PC-9 (cell line): ENCODE measurements at regions not wholly inside any gene's neighbourhood (a gene's known extent, or its start where the extent isn't known, plus 50 kb on each side); places are given as distances from the start of the nearest gene placed in this dataset.

Experiments
- BruUV-seq: library from RNA; stranded (reverse); fragments of 400-500 nt; replicated peaks from 2 replicates; lab custom pipeline; 2021; lab: Mats Ljungman, UMichigan
- CTCF ChIA-PET: fragments of 300-600 bp; sonication (Branson Sonifier 250); formaldehyde crosslinking; loops from one replicate; lab custom pipeline; 2022; ENCODE audit warnings: antibody characterized with exemption; lab: Charles Lee
- POLR2A ChIA-PET: fragments of 300-600 bp; sonication (Branson Sonifier 250); formaldehyde crosslinking; loops from one replicate; lab custom pipeline; 2022; ENCODE audit warnings: antibody characterized with exemption; ENCODE audit not compliant: unreplicated experiment; lab: Charles Lee
- DNase-seq, 2 experiments: peaks; one replicate each; pipeline versions ENCODE4 v3.0.0 to v3.0.0-alpha.2; 2015 to 2022; ENCODE audit warnings: mixed read lengths in 1 of 2
- H2AFZ ChIP-seq: fragments of 200-600 bp; sonication (generic); 2 replicates; pipeline ENCODE4 v1.8.1; 2017; ENCODE audit warnings: antibody characterized with exemption
- H3F3A ChIP-seq: fragments of 200-600 bp; sonication (generic); 2 replicates; pipeline ENCODE4 v1.8.1; 2017; ENCODE audit warnings: antibody characterized with exemption, mild to moderate bottlenecking, low read depth; ENCODE audit not compliant: insufficient read depth
- H3K27ac ChIP-seq: fragments of 200-600 bp; sonication (generic); 2 replicates; pipeline ENCODE4 v1.6.1; 2016; ENCODE audit warnings: mixed run types
- H3K27me3 ChIP-seq: fragments of 200-600 bp; sonication (generic); 2 replicates; pipeline ENCODE4 v1.6.1; 2016; ENCODE audit warnings: low read depth, mixed run types; ENCODE audit not compliant: insufficient read depth
- H3K36me3 ChIP-seq: fragments of 200-600 bp; sonication (generic); 2 replicates; pipeline ENCODE4 v1.6.1; 2016; ENCODE audit warnings: low read depth, mixed run types
- H3K4me1 ChIP-seq: fragments of 200-600 bp; sonication (generic); replicated peaks from 2 replicates; pipeline ENCODE4 v1.6.1; 2016; ENCODE audit warnings: mixed run types; ENCODE audit not compliant: insufficient read depth
- H3K4me2 ChIP-seq: fragments of 200-600 bp; sonication (generic); 2 replicates; pipeline ENCODE4 v1.6.1; 2017; ENCODE audit warnings: mixed run types
- H3K4me3 ChIP-seq: fragments of 200-600 bp; sonication (generic); 2 replicates; pipeline ENCODE4 v1.6.1; 2016; ENCODE audit warnings: mixed run types
- H3K79me2 ChIP-seq: fragments of 200-600 bp; sonication (generic); 2 replicates; pipeline ENCODE4 v1.6.1; 2017; ENCODE audit warnings: low read depth, mixed run types
- H3K9me2 ChIP-seq: fragments of 200-600 bp; sonication (generic); 2 replicates; pipeline ENCODE4 v1.8.1; 2017; ENCODE audit warnings: mild to moderate bottlenecking; ENCODE audit not compliant: insufficient read depth
- H3K9me3 ChIP-seq: fragments of 200-600 bp; sonication (generic); 2 replicates; pipeline ENCODE4 v1.8.1; 2016; ENCODE audit warnings: low read depth; ENCODE audit not compliant: insufficient read depth
- H4K20me1 ChIP-seq: fragments of 200-600 bp; sonication (generic); 2 replicates; pipeline ENCODE4 v1.8.1; 2017; ENCODE audit not compliant: insufficient read depth
- EZH2 ChIP-seq: fragments of 200-600 bp; sonication (generic); IDR thresholded peaks from 2 replicates; pipeline ENCODE4 v1.8.0; 2017; ENCODE audit warnings: antibody characterized with exemption, low read depth
- intact Hi-C: fragments of 100-400 bp; cut with micrococcal nuclease; formaldehyde crosslinking; loops from one replicate; pipeline ENCODE4 v1.10.0; 2022; ENCODE audit not compliant: unreplicated experiment
- TF ChIP-seq, protein P1 (sequence below): fragments of 200-600 bp; sonication (generic); conservative IDR thresholded peaks from 2 replicates; pipeline ENCODE4 v1.6.1; 2017; ENCODE audit warnings: mixed run types, antibody characterized with exemption, mild to moderate bottlenecking, moderate library complexity

DNA sequence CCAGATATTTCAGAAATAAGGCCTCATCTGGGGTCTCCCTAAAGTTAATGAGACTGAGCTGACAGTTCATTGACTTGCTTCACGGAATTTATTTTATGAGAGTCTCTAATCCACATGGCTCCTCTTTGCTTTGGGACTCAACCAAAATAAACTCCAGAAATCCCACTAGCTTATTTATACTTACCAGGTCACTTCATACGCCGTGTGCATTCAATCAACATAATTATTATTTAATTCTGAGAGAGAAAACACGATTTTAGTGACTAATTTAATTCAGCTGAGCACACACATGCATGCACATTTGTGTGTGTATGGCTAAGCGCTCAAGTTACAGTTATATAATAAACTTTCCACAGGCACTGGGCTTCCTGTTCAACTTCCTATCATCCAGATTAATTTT, 333.4 kb upstream of the CCDC196 start:
- Histone ChIP-seq H3K27ac (no peak overlapping the region), H3K36me3 (no peaks in the 10 kb centered on the region), H3K9me2 (no peaks in the 10 kb centered on the region), H3K27me3 (0 out of 2 replicates have a peak, but pooled peaks cover 5% of the 10 kb centered on the region), H3K9me3 (no peaks in the 10 kb centered on the region), H2AFZ (no peak overlapping the region), H3K4me3 (no peak overlapping the region), H3K4me1 (no peaks in the 10 kb centered on the region), H3F3A (no peaks in the 10 kb centered on the region), H4K20me1 (no peaks in the 10 kb centered on the region), H3K4me2 (no peak overlapping the region), H3K79me2 (no peaks in the 10 kb centered on the region)
- ChIA-PET CTCF (no interaction called here), POLR2A (no interaction called here)
- no peak for TF ChIP-seq EZH2
- TF ChIP-seq, protein P1, sequence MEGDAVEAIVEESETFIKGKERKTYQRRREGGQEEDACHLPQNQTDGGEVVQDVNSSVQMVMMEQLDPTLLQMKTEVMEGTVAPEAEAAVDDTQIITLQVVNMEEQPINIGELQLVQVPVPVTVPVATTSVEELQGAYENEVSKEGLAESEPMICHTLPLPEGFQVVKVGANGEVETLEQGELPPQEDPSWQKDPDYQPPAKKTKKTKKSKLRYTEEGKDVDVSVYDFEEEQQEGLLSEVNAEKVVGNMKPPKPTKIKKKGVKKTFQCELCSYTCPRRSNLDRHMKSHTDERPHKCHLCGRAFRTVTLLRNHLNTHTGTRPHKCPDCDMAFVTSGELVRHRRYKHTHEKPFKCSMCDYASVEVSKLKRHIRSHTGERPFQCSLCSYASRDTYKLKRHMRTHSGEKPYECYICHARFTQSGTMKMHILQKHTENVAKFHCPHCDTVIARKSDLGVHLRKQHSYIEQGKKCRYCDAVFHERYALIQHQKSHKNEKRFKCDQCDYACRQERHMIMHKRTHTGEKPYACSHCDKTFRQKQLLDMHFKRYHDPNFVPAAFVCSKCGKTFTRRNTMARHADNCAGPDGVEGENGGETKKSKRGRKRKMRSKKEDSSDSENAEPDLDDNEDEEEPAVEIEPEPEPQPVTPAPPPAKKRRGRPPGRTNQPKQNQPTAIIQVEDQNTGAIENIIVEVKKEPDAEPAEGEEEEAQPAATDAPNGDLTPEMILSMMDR, result no peak
- DNase-seq, result no peak
- intact Hi-C loops, result no loop called here
- BruUV-seq, result no TSS peak

DNA sequence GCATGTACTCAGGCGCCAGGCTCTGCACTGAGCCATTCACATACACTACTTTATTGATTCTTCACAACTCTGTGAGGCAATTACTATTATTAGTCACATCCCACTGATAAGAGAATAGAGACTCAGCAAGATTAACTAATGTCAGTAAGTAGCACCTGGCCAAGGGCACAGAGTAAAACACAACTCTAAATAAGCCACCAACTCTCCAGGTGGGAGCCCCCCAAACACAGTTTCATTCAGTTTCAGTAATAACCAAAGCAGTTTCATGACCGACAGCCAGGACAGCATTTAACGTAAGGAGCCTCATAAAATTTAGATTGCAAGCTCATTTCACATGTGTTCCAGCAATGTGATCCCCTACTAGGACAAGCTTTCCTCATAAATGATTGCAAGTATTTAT, 323.1 kb upstream of the CCDC196 start:
- no TSS peak for BruUV-seq
- no peaks in the 10 kb centered on the region for H3K9me3 ChIP-seq

DNA sequence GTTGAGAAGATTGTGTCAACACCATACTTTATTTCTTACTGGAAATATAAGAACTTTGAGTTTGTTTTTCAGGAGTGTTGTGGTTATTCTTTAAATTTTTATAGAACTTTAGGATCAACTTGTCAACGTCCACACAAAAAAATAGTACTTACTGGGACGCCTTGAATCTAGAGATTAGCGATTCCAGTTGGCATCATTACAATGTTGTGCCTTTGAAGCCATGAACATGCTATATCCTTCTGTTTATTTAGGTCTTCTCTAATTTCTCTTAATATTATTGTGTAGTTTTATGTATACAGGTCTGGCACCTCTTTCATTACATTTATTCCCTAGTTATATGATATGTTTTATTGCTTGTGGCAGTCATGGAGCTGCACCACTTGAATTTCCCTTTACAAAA, 320.8 kb upstream of the CCDC196 start:
- H3K27me3 ChIP-seq, result no peaks in the 10 kb centered on the region
- no peaks in the 10 kb centered on the region for H3K36me3 ChIP-seq
- H3K9me2 ChIP-seq, result 0 out of 2 replicates have a peak, but pooled peaks cover 4% of the 10 kb centered on the region
- no peak for TF ChIP-seq EZH2
- TF ChIP-seq, protein P1, result no peak
- H3F3A ChIP-seq, result no peaks in the 10 kb centered on the region
- intact Hi-C loops, result no loop called here
- H3K79me2 ChIP-seq, result no peaks in the 10 kb centered on the region
- no peaks in the 10 kb centered on the region for H4K20me1 ChIP-seq
- ChIA-PET CTCF (no interaction called here), POLR2A (no interaction called here)
- DNase-seq, result no peak
- no peaks in the 10 kb centered on the region for H3K4me1 ChIP-seq
- no peaks in the 10 kb centered on the region for H3K9me3 ChIP-seq
- H3K4me2 ChIP-seq, result no peak overlapping the region
- no peak overlapping the region for H3K27ac ChIP-seq
- BruUV-seq, result no TSS peak
- H3K4me3 ChIP-seq, result no peak overlapping the region
- no peak overlapping the region for H2AFZ ChIP-seq

More for the DNA sequence above, 323.1 kb upstream of the CCDC196 start:
- no peaks in the 10 kb centered on the region for H3F3A ChIP-seq
- H3K4me1 ChIP-seq, result no peaks in the 10 kb centered on the region
- H3K9me2 ChIP-seq, result 0 out of 2 replicates have a peak, but pooled peaks cover 4% of the 10 kb centered on the region
- no peak overlapping the region for H3K27ac ChIP-seq
- no peaks in the 10 kb centered on the region for H3K36me3 ChIP-seq
- ChIA-PET POLR2A (no interaction called here), CTCF (no interaction called here)
- no peak overlapping the region for H3K4me3 ChIP-seq
- intact Hi-C loops, result no loop called here
- no peak overlapping the region for H2AFZ ChIP-seq
- no peaks in the 10 kb centered on the region for H3K79me2 ChIP-seq
- no peak overlapping the region for H3K4me2 ChIP-seq
- TF ChIP-seq EZH2, result no peak
- TF ChIP-seq, protein P1, result no peak
- peak in 1 of 2 experiments; percentile 11 for DNase-seq
- no peaks in the 10 kb centered on the region for H3K27me3 ChIP-seq
- H4K20me1 ChIP-seq, result no peaks in the 10 kb centered on the region
